ENCODE measurements at regions not wholly inside any gene's neighbourhood (a gene's known extent, or its start where the extent isn't known, plus 50 kb on each side); places are given as distances from the start of the nearest gene placed in this dataset.

- TF ChIP-seq CTCF (IDR thresholded peaks at IDR 0.05) (no peak), POLR2A (IDR thresholded peaks at IDR 0.05) (no peak)
Measured at GRCh38 chr1:239833723-239834122, 258.0 kb upstream of the FMN2 start.
